SJCRH30 (cell line): ENCODE measurements at regions not wholly inside any gene's neighbourhood (a gene's known extent, or its start where the extent isn't known, plus 50 kb on each side); places are given as distances from the start of the nearest gene placed in this dataset.

Experiments used
- DNase-seq, 2 experiments: peaks; one replicate each; pipeline ENCODE4 v3.0.0-alpha.2; 2015 to 2020
- H3K27ac ChIP-seq: fragments of 250-450 bp; sonication (Bioruptor Pico); 2 replicates; pipeline ENCODE4 v1.5.1; 2020; ENCODE audit warnings: mild to moderate bottlenecking, moderate library complexity
- H3K27me3 ChIP-seq: fragments of 250-450 bp; sonication (Bioruptor Pico); 2 replicates; pipeline ENCODE4 v1.5.1; 2020; ENCODE audit warnings: mild to moderate bottlenecking, moderate library complexity
- H3K36me3 ChIP-seq: fragments of 250-450 bp; sonication (Bioruptor Pico); 2 replicates; pipeline ENCODE4 v1.5.1; 2020; ENCODE audit warnings: mild to moderate bottlenecking, moderate library complexity
- H3K4me1 ChIP-seq: fragments of 250-450 bp; sonication (Bioruptor Pico); 2 replicates; pipeline ENCODE4 v1.5.1; 2020; ENCODE audit warnings: mild to moderate bottlenecking, moderate library complexity
- H3K4me3 ChIP-seq: fragments of 250-450 bp; sonication (Bioruptor Pico); 2 replicates; pipeline ENCODE4 v1.5.1; 2020; ENCODE audit warnings: mild to moderate bottlenecking, moderate library complexity
- H3K9me3 ChIP-seq: fragments of 250-450 bp; sonication (Bioruptor Pico); replicated peaks from 2 replicates; pipeline ENCODE4 v1.5.1; 2020; ENCODE audit warnings: mild to moderate bottlenecking, moderate library complexity

- H3K4me1 ChIP-seq: no peaks in the 10 kb centered on the region
- no peaks in the 10 kb centered on the region for H3K36me3 ChIP-seq
- no peaks in the 10 kb centered on the region for H3K9me3 ChIP-seq
- H3K27me3 ChIP-seq: no peaks in the 10 kb centered on the region; the same call in 1 of the 2 replicates
- DNase-seq: no peak
- no peak overlapping the region for H3K4me3 ChIP-seq
- H3K27ac ChIP-seq: no peak overlapping the region
Observed at GRCh38 chr9:20084125-20084524, 295.3 kb upstream of the SLC24A2 start.

- no peaks in the 10 kb centered on the region for H3K36me3 ChIP-seq
- no peak for DNase-seq
- no peaks in the 10 kb centered on the region for H3K4me1 ChIP-seq
- no peak overlapping the region for H3K27ac ChIP-seq
- no peaks in the 10 kb centered on the region; the same call in 1 of the 2 replicates for H3K27me3 ChIP-seq
- no peak overlapping the region for H3K4me3 ChIP-seq
- no peaks in the 10 kb centered on the region for H3K9me3 ChIP-seq
Observed at GRCh38 chr9:20083390-20083789, 294.6 kb upstream of the SLC24A2 start.

- H3K4me1 ChIP-seq: no peaks in the 10 kb centered on the region
- H3K4me3 ChIP-seq: no peak overlapping the region
- H3K36me3 ChIP-seq: no peaks in the 10 kb centered on the region
- no peaks in the 10 kb centered on the region for H3K9me3 ChIP-seq
- H3K27me3 ChIP-seq: no peaks in the 10 kb centered on the region; the same call in 1 of the 2 replicates
- H3K27ac ChIP-seq: no peak overlapping the region
- no peak for DNase-seq
Observed at GRCh38 chr9:20082831-20083230, 294.0 kb upstream of the SLC24A2 start.

- Histone ChIP-seq H3K9me3 (no peaks in the 10 kb centered on the region), H3K36me3 (no peaks in the 10 kb centered on the region), H3K27ac (no peak overlapping the region), H3K27me3 (no peaks in the 10 kb centered on the region; the same call in 1 of the 2 replicates), H3K4me3 (no peak overlapping the region), H3K4me1 (no peaks in the 10 kb centered on the region)
- no peak for DNase-seq
Observed at GRCh38 chr9:20082406-20082805, 293.6 kb upstream of the SLC24A2 start.

- Histone ChIP-seq H3K36me3 (no peaks in the 10 kb centered on the region), H3K4me3 (no peak overlapping the region), H3K27ac (no peak overlapping the region), H3K4me1 (no peaks in the 10 kb centered on the region), H3K9me3 (no peaks in the 10 kb centered on the region), H3K27me3 (no peaks in the 10 kb centered on the region)
- no peak for DNase-seq
Observed at GRCh38 chr9:20078246-20078645, 289.4 kb upstream of the SLC24A2 start.

- Histone ChIP-seq H3K9me3 (no peaks in the 10 kb centered on the region), H3K27me3 (no peaks in the 10 kb centered on the region; the same call in 1 of the 2 replicates), H3K4me1 (no peaks in the 10 kb centered on the region), H3K36me3 (no peaks in the 10 kb centered on the region), H3K27ac (no peak overlapping the region), H3K4me3 (no peak overlapping the region)
- no peak for DNase-seq
Observed at GRCh38 chr9:20074291-20074690, 285.5 kb upstream of the SLC24A2 start.

GRCh38 chr9:20070336-20070735, 281.5 kb upstream of the SLC24A2 start:
- DNase-seq: no peak
- Histone ChIP-seq H3K27me3 (no peaks in the 10 kb centered on the region; the same call in 1 of the 2 replicates), H3K36me3 (no peaks in the 10 kb centered on the region), H3K4me3 (no peak overlapping the region), H3K27ac (no peak overlapping the region), H3K4me1 (no peaks in the 10 kb centered on the region), H3K9me3 (no peaks in the 10 kb centered on the region)

GRCh38 chr9:20065796-20066700, 277.2 kb upstream of the SLC24A2 start:
- Histone ChIP-seq H3K27me3 (no peaks in the 10 kb centered on the region), H3K4me3 (no peak overlapping the region), H3K9me3 (no peaks in the 10 kb centered on the region), H3K27ac (no peak overlapping the region), H3K36me3 (no peaks in the 10 kb centered on the region), H3K4me1 (no peaks in the 10 kb centered on the region)
- DNase-seq: no peak

- no peaks in the 10 kb centered on the region for H3K36me3 ChIP-seq
- no peaks in the 10 kb centered on the region for H3K4me1 ChIP-seq
- H3K4me3 ChIP-seq: no peak overlapping the region
- H3K27ac ChIP-seq: no peak overlapping the region
- no peaks in the 10 kb centered on the region for H3K27me3 ChIP-seq
- no peaks in the 10 kb centered on the region for H3K9me3 ChIP-seq
- no peak for DNase-seq
Observed at GRCh38 chr9:20065046-20065445, 276.2 kb upstream of the SLC24A2 start.

GRCh38 chr9:20054734-20055133, 265.9 kb upstream of the SLC24A2 start:
- no peaks in the 10 kb centered on the region for H3K9me3 ChIP-seq
- no peak for DNase-seq
- no peak overlapping the region for H3K27ac ChIP-seq
- no peaks in the 10 kb centered on the region for H3K36me3 ChIP-seq
- 0 out of 2 replicates have a peak, but pooled peaks cover 3% of the 10 kb centered on the region for H3K27me3 ChIP-seq
- H3K4me1 ChIP-seq: no peaks in the 10 kb centered on the region
- no peak overlapping the region for H3K4me3 ChIP-seq

- no peak for DNase-seq
Observed at GRCh38 chr9:20048985-20049384, 260.1 kb upstream of the SLC24A2 start.

GRCh38 chr9:20048437-20048836, 259.6 kb upstream of the SLC24A2 start:
- H3K27me3 ChIP-seq: 0 out of 2 replicates have a peak, but pooled peaks cover 3% of the 10 kb centered on the region
- H3K4me1 ChIP-seq: no peaks in the 10 kb centered on the region
- no peak for DNase-seq
- H3K4me3 ChIP-seq: no peak overlapping the region
- no peak overlapping the region for H3K27ac ChIP-seq
- H3K9me3 ChIP-seq: no peaks in the 10 kb centered on the region
- no peaks in the 10 kb centered on the region for H3K36me3 ChIP-seq

More at GRCh38 chr9:20048985-20049384, 260.1 kb upstream of the SLC24A2 start:
- H3K4me3 ChIP-seq: no peak overlapping the region
- H3K27ac ChIP-seq: no peak overlapping the region
- no peaks in the 10 kb centered on the region for H3K4me1 ChIP-seq
- H3K9me3 ChIP-seq: no peaks in the 10 kb centered on the region
- no peaks in the 10 kb centered on the region for H3K36me3 ChIP-seq
- 0 out of 2 replicates have a peak, but pooled peaks cover 3% of the 10 kb centered on the region for H3K27me3 ChIP-seq

GRCh38 chr9:20044686-20045085, 255.8 kb upstream of the SLC24A2 start:
- H3K9me3 ChIP-seq: no peaks in the 10 kb centered on the region
- no peak overlapping the region for H3K27ac ChIP-seq
- H3K4me1 ChIP-seq: no peaks in the 10 kb centered on the region
- H3K36me3 ChIP-seq: no peaks in the 10 kb centered on the region
- no peak for DNase-seq
- H3K27me3 ChIP-seq: no peaks in the 10 kb centered on the region
- H3K4me3 ChIP-seq: no peak overlapping the region

- no peak for DNase-seq
- H3K27me3 ChIP-seq: no peaks in the 10 kb centered on the region
- H3K36me3 ChIP-seq: no peaks in the 10 kb centered on the region
- no peak overlapping the region for H3K4me3 ChIP-seq
- no peaks in the 10 kb centered on the region for H3K4me1 ChIP-seq
- no peak overlapping the region for H3K27ac ChIP-seq
- no peaks in the 10 kb centered on the region for H3K9me3 ChIP-seq
Observed at GRCh38 chr9:20043461-20043860, 254.6 kb upstream of the SLC24A2 start.

- Histone ChIP-seq H3K27me3 (no peaks in the 10 kb centered on the region), H3K36me3 (no peaks in the 10 kb centered on the region), H3K4me1 (no peaks in the 10 kb centered on the region), H3K4me3 (no peak overlapping the region), H3K27ac (no peak overlapping the region), H3K9me3 (no peaks in the 10 kb centered on the region)
- DNase-seq: no peak
Observed at GRCh38 chr9:20043035-20043434, 254.2 kb upstream of the SLC24A2 start.
